GM12865 (cell line): ENCODE measurements at regions not wholly inside any gene's neighbourhood (a gene's known extent, or its start where the extent isn't known, plus 50 kb on each side); places are given as distances from the start of the nearest gene placed in this dataset.

ENCODE experiments used
- DNase-seq: peaks from one replicate; pipeline ENCODE4 v3.0.0; 2010; ENCODE audit warnings: low read depth
- H3K4me3 ChIP-seq: 2 replicates; pipeline ENCODE4 v1.5.1; 2011; ENCODE audit warnings: mild to moderate bottlenecking, low read depth, low read length, control low read depth
- TF ChIP-seq, protein P1 (sequence below): IDR thresholded peaks from 2 replicates; pipeline ENCODE4 v1.5.1; 2011; ENCODE audit warnings: low read length, control low read depth, low read depth, inconsistent platforms; ENCODE audit not compliant: insufficient read depth; ENCODE audit errors: missing control alignments

DNA sequence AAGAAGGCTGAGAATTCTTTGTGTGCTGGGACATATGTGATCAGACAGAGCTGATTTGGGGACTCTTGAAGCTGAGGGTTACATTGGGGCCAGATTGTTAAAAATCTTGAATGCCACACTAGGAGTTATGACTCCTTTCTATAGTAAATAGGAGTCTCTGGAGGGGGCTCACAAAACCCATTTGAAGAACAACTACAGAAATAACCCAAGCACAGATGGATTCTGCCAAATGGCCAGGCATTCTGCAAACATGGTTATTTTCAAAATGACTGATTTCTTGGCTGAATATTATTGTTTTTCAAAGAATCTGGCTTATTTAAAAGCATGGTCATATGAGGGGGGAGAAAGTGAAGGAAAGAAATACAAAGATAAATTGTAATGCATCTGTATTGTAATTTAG lies 625.5 kb upstream of the TENM4 start:
- no peak for DNase-seq
- TF ChIP-seq, protein P1, sequence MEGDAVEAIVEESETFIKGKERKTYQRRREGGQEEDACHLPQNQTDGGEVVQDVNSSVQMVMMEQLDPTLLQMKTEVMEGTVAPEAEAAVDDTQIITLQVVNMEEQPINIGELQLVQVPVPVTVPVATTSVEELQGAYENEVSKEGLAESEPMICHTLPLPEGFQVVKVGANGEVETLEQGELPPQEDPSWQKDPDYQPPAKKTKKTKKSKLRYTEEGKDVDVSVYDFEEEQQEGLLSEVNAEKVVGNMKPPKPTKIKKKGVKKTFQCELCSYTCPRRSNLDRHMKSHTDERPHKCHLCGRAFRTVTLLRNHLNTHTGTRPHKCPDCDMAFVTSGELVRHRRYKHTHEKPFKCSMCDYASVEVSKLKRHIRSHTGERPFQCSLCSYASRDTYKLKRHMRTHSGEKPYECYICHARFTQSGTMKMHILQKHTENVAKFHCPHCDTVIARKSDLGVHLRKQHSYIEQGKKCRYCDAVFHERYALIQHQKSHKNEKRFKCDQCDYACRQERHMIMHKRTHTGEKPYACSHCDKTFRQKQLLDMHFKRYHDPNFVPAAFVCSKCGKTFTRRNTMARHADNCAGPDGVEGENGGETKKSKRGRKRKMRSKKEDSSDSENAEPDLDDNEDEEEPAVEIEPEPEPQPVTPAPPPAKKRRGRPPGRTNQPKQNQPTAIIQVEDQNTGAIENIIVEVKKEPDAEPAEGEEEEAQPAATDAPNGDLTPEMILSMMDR: no peak
- H3K4me3 ChIP-seq: no peak overlapping the region

DNA sequence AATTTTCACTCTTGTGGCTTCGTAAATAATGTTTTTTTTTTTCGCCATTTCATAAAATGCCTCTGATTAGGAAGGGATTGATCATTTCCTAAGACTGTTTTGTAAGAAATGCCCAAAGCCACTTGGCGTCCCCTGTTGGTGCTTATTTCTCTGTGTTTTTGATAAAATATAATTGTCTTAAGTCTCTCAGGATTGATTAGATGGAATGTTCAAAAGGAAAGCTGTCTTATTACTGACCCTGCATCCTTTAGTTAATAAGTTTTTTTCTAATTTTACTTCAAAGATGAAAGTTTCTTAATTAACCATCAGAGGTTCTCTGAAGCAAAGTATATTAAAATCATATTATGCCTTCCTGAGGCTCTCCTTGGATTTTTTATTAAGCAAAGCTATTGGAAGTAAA lies 624.3 kb upstream of the TENM4 start:
- no peak for DNase-seq
- TF ChIP-seq, protein P1: no peak
- H3K4me3 ChIP-seq: no peak overlapping the region

DNA sequence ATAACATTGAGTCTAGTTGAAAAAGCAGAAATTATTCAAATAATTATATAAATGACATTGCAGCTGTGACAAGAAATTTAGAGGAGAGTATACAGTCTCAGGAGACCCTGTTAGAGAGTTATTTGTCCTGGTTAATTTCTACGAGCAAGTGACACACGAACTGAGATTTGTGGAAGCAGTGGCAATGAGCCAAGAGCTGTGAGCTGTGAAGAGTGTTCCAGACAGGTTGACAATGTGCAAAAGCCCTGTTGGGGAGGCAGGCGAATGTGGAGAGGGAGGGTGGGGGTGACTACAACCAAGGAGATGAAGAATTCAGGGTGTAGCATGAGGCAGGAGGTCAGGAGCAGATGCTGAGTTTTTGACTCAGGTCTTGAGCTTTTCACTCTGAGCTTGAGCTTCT lies 620.2 kb upstream of the TENM4 start:
- TF ChIP-seq, protein P1: no peak
- H3K4me3 ChIP-seq: no peak overlapping the region
- no peak for DNase-seq

DNA sequence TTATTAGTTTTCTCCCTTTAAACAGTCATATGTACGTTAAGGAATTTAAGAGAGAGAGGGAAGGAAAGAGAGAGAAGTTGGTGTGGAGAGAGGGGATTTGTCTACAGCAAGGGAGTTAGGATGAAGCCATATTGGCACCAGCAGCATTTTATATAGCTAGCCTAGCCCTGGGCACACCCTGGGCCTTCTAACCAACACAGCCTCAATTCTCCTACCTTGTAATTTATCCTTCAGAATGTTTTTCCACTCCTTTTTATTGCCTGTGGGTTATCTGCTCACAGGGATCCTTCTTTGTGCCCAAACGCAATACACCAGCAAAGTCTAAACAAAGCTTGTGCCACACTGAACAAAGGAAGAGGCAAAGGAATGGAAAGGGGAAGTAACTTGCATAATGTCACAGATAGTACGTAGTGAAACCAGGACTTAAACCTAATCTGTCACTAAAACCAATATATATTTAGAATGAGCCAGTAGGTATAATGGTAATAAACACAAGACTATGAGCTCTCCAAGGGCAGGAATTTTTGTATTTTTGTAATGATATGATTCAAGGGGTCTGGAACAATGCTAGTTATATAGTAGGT lies 613.8 kb upstream of the TENM4 start:
- DNase-seq: no peak
- TF ChIP-seq, protein P1: no peak
- no peak overlapping the region for H3K4me3 ChIP-seq

DNA sequence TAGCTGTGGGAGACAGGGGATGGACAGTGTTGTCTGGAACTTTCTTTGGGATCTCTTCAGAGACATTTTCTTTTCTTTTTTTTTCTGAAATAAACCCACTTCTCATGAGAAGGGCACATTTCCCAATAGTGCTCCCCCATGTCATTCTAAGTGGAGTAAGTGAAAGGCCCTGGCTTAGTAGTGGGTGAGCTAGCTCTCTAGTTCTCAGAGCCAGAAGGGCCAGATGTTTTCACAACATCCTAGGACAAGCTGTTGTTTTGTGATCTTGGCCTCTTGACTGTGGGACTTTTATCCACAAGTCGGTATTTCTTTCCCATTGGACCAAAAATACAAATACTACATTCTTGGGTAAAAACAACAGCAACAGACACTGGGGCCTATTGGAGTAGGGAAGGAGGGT lies 607.7 kb upstream of the TENM4 start:
- no peak for DNase-seq
- TF ChIP-seq, protein P1: no peak
- H3K4me3 ChIP-seq: no peak overlapping the region

DNA sequence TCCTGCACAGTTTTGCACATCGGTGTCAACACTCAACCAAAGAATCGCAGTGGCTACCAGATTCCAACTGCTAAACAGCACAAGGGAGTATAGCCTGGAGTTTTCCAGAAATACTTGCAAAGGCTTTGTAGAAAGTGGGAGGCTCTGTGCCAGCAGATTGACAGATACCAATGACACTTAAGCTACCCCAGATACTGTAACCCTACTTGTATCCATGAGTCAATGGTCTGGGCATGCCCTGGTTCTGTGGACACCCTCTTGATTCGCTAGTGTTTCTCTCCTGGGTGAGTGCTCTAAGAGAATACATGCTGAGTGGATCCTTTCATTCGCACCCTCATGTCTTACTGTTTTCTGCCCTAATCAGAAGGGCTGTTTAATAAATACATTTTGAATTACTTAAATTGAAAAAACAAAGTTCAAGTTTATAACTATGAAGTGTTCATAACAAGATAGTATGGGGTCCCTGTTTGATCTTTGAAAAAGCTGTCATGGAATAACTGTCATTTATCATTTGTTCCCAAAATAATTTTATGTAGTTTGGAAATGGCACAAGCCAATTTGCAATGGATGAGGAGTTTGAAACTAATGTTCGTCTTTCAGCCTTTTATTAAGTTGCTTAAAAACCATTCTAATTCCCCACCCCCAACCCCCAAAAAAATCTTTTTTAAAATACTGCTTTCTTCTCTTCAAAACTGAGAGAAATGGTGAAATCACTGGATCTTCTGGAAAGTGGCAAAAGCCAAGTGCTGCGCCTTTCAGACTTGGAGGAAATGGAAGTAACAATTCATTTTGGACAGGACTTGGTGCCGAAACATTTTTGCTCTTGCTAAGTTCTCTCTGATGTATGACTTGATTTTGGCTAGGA lies 600.5 kb upstream of the TENM4 start:
- TF ChIP-seq, protein P1: no peak
- no peak for DNase-seq

More for the DNA sequence above, 600.5 kb upstream of the TENM4 start:
- H3K4me3 ChIP-seq: no peak overlapping the region
